Progenitor cell of endocrine pancreas (in vitro differentiated cells): ENCODE measurements at regions not wholly inside any gene's neighbourhood (a gene's known extent, or its start where the extent isn't known, plus 50 kb on each side); places are given as distances from the start of the nearest gene placed in this dataset.

Experiments used
- DNase-seq: peaks from one replicate; pipeline ENCODE4 v3.0.0; 2021; ENCODE audit warnings: low spot score; ENCODE audit not compliant: unreplicated experiment
- H3K27ac Mint-ChIP-seq: 2 replicates; pipeline ENCODE4 v1.8.0; 2021; ENCODE audit warnings: mild to moderate bottlenecking, moderate library complexity, mixed read lengths
- H3K27me3 Mint-ChIP-seq: 2 replicates; pipeline ENCODE4 v1.8.0; 2021; ENCODE audit warnings: mixed read lengths
- H3K36me3 Mint-ChIP-seq: 2 replicates; pipeline ENCODE4 v1.8.0; 2022; ENCODE audit warnings: mixed read lengths; ENCODE audit not compliant: insufficient read depth
- H3K4me1 Mint-ChIP-seq: 2 replicates; pipeline ENCODE4 v1.8.0; 2021; ENCODE audit warnings: low read depth, mixed read lengths
- H3K4me3 Mint-ChIP-seq: 2 replicates; pipeline ENCODE4 v1.8.0; 2021; ENCODE audit warnings: low read depth, mild to moderate bottlenecking, moderate library complexity, mixed read lengths
- H3K9me3 Mint-ChIP-seq: 2 replicates; pipeline ENCODE4 v1.8.0; 2021; ENCODE audit warnings: low read depth, mixed read lengths
- TF ChIP-seq, protein P1 (sequence below): fragments of 200-600 bp; sonication (generic); IDR thresholded peaks from one replicate; pipeline ENCODE4 v1.5.0; 2021; ENCODE audit warnings: antibody characterized with exemption, mild to moderate bottlenecking; ENCODE audit not compliant: unreplicated experiment

DNA sequence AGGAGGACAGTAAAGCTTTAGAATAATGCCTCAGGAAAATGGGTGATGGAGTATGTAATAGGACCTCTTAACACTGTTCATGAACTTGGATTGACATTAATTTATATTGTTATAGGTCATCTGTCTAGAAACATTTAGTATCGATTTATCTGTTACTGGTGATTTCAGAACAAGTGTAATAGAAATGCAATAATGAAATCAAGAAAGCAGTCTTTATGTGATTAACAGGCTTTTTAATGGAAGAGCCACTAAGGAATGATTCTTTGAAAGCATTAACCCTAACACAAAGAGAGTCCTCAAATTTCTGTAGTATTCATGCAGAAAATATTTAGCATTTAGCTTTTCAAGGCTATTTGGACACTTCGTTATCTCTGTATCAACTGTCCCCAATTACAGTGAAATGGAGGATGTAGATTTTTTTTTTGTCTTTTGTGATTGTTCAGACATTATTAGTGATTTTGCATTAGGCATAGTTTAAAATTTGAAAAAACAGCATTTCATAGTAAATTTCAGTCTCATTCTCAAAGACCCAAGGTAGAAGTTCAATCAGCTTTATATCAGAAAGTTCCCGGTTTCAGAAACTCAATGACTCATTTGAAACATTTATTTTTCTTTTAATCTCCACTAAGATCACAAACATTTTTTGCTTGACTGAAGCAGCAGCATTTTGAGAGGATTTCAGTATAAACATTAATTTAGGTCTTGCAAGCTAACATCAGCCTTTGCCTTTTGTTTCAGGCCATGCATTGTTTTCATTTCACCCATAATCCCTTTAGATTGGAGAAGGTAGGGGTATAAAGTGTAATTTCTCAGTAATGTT, 56.3 kb downstream of the AGTR2 start:
- no peak overlapping the region for H3K27ac Mint-ChIP-seq
- H3K9me3 Mint-ChIP-seq: peaks cover 7% of the 10 kb centered on the region
- no peak for DNase-seq
- no peak overlapping the region for H3K4me3 Mint-ChIP-seq
- H3K27me3 Mint-ChIP-seq: no peaks in the 10 kb centered on the region
- no peaks in the 10 kb centered on the region for H3K36me3 Mint-ChIP-seq
- TF ChIP-seq, protein P1, sequence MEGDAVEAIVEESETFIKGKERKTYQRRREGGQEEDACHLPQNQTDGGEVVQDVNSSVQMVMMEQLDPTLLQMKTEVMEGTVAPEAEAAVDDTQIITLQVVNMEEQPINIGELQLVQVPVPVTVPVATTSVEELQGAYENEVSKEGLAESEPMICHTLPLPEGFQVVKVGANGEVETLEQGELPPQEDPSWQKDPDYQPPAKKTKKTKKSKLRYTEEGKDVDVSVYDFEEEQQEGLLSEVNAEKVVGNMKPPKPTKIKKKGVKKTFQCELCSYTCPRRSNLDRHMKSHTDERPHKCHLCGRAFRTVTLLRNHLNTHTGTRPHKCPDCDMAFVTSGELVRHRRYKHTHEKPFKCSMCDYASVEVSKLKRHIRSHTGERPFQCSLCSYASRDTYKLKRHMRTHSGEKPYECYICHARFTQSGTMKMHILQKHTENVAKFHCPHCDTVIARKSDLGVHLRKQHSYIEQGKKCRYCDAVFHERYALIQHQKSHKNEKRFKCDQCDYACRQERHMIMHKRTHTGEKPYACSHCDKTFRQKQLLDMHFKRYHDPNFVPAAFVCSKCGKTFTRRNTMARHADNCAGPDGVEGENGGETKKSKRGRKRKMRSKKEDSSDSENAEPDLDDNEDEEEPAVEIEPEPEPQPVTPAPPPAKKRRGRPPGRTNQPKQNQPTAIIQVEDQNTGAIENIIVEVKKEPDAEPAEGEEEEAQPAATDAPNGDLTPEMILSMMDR: no peak
- peaks cover 13% of the 10 kb centered on the region for H3K4me1 Mint-ChIP-seq

DNA sequence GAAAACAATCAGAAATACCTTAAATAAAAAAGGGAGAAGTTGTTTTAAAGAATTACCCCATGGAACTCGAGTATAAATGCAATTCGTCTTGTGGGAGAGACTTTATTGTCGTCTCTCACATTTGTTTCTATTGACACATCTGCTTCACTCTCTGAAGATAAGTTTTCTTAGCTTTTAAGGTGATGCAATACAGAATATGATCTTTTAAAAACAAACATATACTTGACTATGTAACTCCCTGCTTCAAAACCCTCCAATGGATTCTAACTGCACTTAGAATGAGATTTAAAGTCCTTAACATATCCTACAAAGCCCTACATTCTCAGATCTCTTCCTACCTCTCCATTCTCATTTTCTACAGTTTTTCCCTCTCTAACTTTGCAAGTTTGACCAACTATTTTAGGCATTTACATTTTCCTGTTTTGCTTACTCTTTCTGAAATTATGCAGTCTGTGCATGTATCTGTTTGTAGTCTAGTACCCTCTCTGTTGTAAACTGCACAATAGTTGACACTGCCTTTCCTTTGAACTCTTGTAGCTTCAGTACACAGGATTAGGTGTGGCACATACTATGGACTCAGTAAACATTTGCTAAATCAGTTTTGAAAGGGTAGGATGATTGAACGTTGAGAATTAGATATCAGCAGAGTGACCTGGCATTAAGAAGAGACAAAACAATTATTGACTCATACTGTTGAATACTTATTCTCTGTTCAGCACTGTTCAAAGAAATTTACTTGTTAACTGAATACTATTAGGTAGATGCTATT, 59.8 kb downstream of the AGTR2 start:
- H3K4me3 Mint-ChIP-seq: no peak overlapping the region
- TF ChIP-seq, protein P1: no peak
- peaks cover 13% of the 10 kb centered on the region for H3K4me1 Mint-ChIP-seq
- DNase-seq: no peak
- H3K36me3 Mint-ChIP-seq: no peaks in the 10 kb centered on the region
- peaks cover 14% of the 10 kb centered on the region for H3K9me3 Mint-ChIP-seq
- no peak overlapping the region for H3K27ac Mint-ChIP-seq
- H3K27me3 Mint-ChIP-seq: no peaks in the 10 kb centered on the region

DNA sequence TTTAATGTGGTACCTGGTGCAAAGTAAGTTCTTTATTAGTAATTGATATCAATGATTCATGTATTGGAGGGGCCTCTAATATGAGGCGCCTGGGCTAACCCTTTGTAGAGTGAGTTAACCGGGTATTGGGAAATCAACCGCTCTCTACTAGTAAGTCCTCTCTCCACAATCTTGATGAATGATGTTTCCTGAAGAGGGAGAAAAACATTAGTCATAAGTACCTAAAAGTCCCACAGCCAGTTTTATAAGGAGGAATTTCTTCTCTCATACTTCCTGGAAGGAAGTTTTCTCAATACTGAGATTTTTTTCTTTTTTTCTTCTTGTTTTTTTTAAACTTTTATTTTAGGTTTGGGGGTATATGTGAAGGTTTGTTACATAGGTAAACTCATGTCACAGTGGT, 62.3 kb downstream of the AGTR2 start:
- Mint-ChIP-seq H3K27me3 (no peaks in the 10 kb centered on the region), H3K36me3 (no peaks in the 10 kb centered on the region), H3K4me3 (no peak overlapping the region), H3K4me1 (peaks cover 15% of the 10 kb centered on the region), H3K9me3 (peaks cover 14% of the 10 kb centered on the region), H3K27ac (no peak overlapping the region)
- no peak for DNase-seq
- TF ChIP-seq, protein P1: no peak

DNA sequence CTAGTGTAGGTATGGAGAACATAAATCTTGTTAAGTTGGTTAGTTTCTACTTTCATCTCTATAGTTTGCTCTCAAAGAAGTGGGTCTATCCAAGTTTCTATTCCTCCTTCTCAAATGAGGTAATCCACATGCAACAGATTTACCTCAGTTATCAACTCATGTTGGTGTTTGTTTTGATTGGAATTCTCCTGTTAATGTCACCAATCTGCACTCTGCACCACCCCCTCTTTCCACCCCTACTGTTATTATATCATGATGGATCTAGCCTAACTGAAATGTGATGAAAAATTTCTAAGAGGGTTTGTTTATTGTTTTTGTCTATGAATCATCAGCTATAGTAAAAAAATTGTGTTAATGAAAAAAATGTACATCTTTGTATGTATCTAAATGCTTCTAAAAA, 66.1 kb downstream of the AGTR2 start:
- TF ChIP-seq, protein P1: no peak

DNA sequence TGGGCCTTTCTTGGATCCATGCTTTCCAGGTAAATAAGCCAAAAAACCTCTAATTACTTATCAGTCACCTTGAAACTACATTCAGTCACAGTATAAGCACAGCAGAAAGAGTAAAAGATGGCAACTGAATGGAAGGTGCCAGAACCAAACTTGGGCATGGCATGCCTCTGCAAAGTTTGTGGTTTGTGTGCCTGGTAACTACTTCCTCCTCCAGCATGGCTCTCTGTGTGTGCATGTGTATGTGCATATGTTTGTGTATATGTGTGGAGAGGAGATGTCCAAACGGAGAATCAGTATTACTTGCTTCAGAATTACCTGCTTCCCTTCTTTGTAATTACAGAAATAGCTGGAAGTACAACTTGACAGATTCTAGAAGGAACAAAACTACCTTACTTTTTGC, 67.5 kb downstream of the AGTR2 start:
- no peaks in the 10 kb centered on the region for H3K36me3 Mint-ChIP-seq
- H3K9me3 Mint-ChIP-seq: peaks cover 13% of the 10 kb centered on the region
- H3K27me3 Mint-ChIP-seq: no peaks in the 10 kb centered on the region
- H3K4me1 Mint-ChIP-seq: peaks cover 26% of the 10 kb centered on the region
- DNase-seq: no peak
- TF ChIP-seq, protein P1: no peak
- no peak overlapping the region for H3K4me3 Mint-ChIP-seq
- H3K27ac Mint-ChIP-seq: no peak overlapping the region

More for the DNA sequence above, 66.1 kb downstream of the AGTR2 start:
- no peaks in the 10 kb centered on the region for H3K36me3 Mint-ChIP-seq
- DNase-seq: no peak
- peaks cover 11% of the 10 kb centered on the region for H3K9me3 Mint-ChIP-seq
- H3K27ac Mint-ChIP-seq: no peak overlapping the region
- H3K4me3 Mint-ChIP-seq: no peak overlapping the region
- no peaks in the 10 kb centered on the region for H3K27me3 Mint-ChIP-seq
- H3K4me1 Mint-ChIP-seq: peaks cover 25% of the 10 kb centered on the region
